GM12878 (cell line): ENCODE measurements at regions not wholly inside any gene's neighbourhood (a gene's known extent, or its start where the extent isn't known, plus 50 kb on each side); places are given as distances from the start of the nearest gene placed in this dataset.
"Not testable (repeated sequence)": the region's sequence is repeated elsewhere in the genome, so short reads cannot be mapped to it uniquely, and the experiment has no call there.

Experiments
- ATAC-seq: fragments of 200-7000 bp; cut with Tn5 transposase; 3 replicates; pipeline ENCODE4 v1.9.1; 2020; ENCODE audit warnings: mild to moderate bottlenecking, moderate library complexity
- BruUV-seq: library from RNA; stranded (reverse); fragments of 400-500 nt; replicated peaks from 2 replicates; lab custom pipeline; 2021; lab: Mats Ljungman, UMichigan
- CTCF ChIA-PET: fragments of 300-600 bp; sonication (Branson Sonifier 250); formaldehyde crosslinking; extraction: SDS; loops from one replicate; lab custom pipeline; 2021; ENCODE audit warnings: inconsistent platforms; lab: Yijun Ruan, JAX
- POLR2A ChIA-PET: fragments of 350-600 bp; formaldehyde crosslinking; extraction: SDS; loops from one replicate; lab custom pipeline; 2021; ENCODE audit warnings: inconsistent platforms; lab: Charles Lee
- RAD21 ChIA-PET: fragments of 300-600 bp; sonication (Branson Sonifier 250); formaldehyde crosslinking; loops from one replicate; lab custom pipeline; 2023; ENCODE audit warnings: antibody characterized with exemption; ENCODE audit not compliant: unreplicated experiment; lab: Charles Lee
- SMC1A ChIA-PET: fragments of 300-600 bp; sonication (Branson Sonifier 250); formaldehyde crosslinking; loops from one replicate; lab custom pipeline; 2023; ENCODE audit not compliant: unreplicated experiment, uncharacterized antibody; lab: Charles Lee
- DNase-seq: peaks from one replicate; pipeline ENCODE4 v3.0.0-alpha.2; 2011; ENCODE audit warnings: low read depth, low spot score
- FAIRE-seq: peaks from 3 replicates; lab custom pipeline; 2011; peaks lifted over from hg19 to GRCh38; lab: Jason Lieb, UNC
- H2AFZ ChIP-seq: 2 replicates; pipeline ENCODE4 v1.6.0; 2011; ENCODE audit warnings: low read depth, low read length, control low read depth; ENCODE audit not compliant: control insufficient read depth
- H3K27ac ChIP-seq: 2 replicates; pipeline ENCODE4 v1.5.1; 2011; ENCODE audit warnings: control low read depth; ENCODE audit not compliant: control insufficient read depth, insufficient read depth
- H3K27me3 ChIP-seq, 2 experiments: replicated peaks in 1 of 2; 2 replicates each; pipeline versions ENCODE4 v1.6.0 to v1.6.1; 2011; ENCODE audit warnings: low read length in 1 of 2; ENCODE audit not compliant: control insufficient read depth in 2 of 2, insufficient read depth in 2 of 2
- H3K36me3 ChIP-seq, 2 experiments: 2 replicates each; pipeline ENCODE4 v1.5.1; 2011; ENCODE audit warnings: low read length in 1 of 2; ENCODE audit not compliant: control insufficient read depth in 2 of 2, insufficient read depth in 2 of 2
- H3K4me1 ChIP-seq: 2 replicates; pipeline ENCODE4 v1.6.1; 2011; ENCODE audit warnings: mild to moderate bottlenecking, low read length, moderate library complexity, mixed read lengths; ENCODE audit not compliant: control insufficient read depth, insufficient read depth
- H3K4me2 ChIP-seq: 2 replicates; pipeline ENCODE4 v1.6.0; 2011; ENCODE audit warnings: control low read depth; ENCODE audit not compliant: control insufficient read depth, insufficient read depth
- H3K4me3 ChIP-seq: fragments of 200-600 bp; sonication (generic); 2 replicates; pipeline ENCODE4 v1.5.1; 2016
- H3K79me2 ChIP-seq: 2 replicates; pipeline ENCODE4 v1.6.0; 2011; ENCODE audit warnings: low read length; ENCODE audit not compliant: control insufficient read depth, insufficient read depth
- H3K9ac ChIP-seq: 2 replicates; pipeline ENCODE4 v1.8.0; 2011; ENCODE audit warnings: low read length, control low read depth, mixed read lengths; ENCODE audit not compliant: control insufficient read depth, insufficient read depth
- H3K9me3 ChIP-seq: replicated peaks from 3 replicates; pipeline ENCODE4 v1.5.1; 2011; ENCODE audit warnings: mild to moderate bottlenecking, low read length; ENCODE audit not compliant: control insufficient read depth, insufficient read depth
- H4K20me1 ChIP-seq: 2 replicates; pipeline ENCODE4 v1.6.0; 2011; ENCODE audit not compliant: control insufficient read depth, insufficient read depth
- POLR2AphosphoS5 ChIP-seq: IDR thresholded peaks from 2 replicates; pipeline ENCODE4 v1.6.1; 2011; ENCODE audit warnings: mild to moderate bottlenecking, low read length, inconsistent platforms
- TCF7 ChIP-seq: IDR thresholded peaks from 2 replicates; pipeline ENCODE4 v1.6.1; 2014; ENCODE audit warnings: antibody characterized with exemption, borderline replicate concordance
- WGBS: methylation state at CpG from one replicate; pipeline ENCODE4 v1.1.6; 2016; ENCODE audit warnings: low lambda C conversion rate; ENCODE audit not compliant: insufficient replicate concordance, insufficient coverage; ENCODE audit errors: missing lambda C conversion rate; 5-methylcytosine and 5-hydroxymethylcytosine counted together
- in situ Hi-C: fragments of 300-500 bp; cut with MboI; formaldehyde crosslinking; loops from 9 replicates; pipeline ENCODE4 v1.14.3; 2018; ENCODE audit warnings: mixed read lengths
- intact Hi-C: fragments of 100-400 bp; cut with micrococcal nuclease; formaldehyde crosslinking; loops from one replicate; pipeline ENCODE4 v1.14.2; 2022; ENCODE audit not compliant: unreplicated experiment

- ChIA-PET CTCF (interaction anchor here (0.8 to 1.2 kb wide), 4 partner anchors 9 to 200 kb away, joined by 3 to 4 read pairs (median 4); no protein-coding TSS in a partner anchor), SMC1A (interaction anchor here (1.4 kb wide), 1 partner anchor 182 kb away, joined by 4 read pairs; no protein-coding TSS in a partner anchor), RAD21 (no interaction called here), POLR2A (interaction anchor here (0.7 kb wide), 1 partner anchor 128 kb away, joined by 3 read pairs; no protein-coding TSS in a partner anchor)
- TF ChIP-seq TCF7 (no peak), POLR2AphosphoS5 (no peak)
- Histone ChIP-seq H2AFZ (no peak overlapping the region), H3K27me3 (no peaks in the 10 kb centered on the region), H3K79me2 (no peaks in the 10 kb centered on the region), H3K4me3 (no peak overlapping the region), H3K4me2 (no peak overlapping the region), H3K9ac (no peak overlapping the region), H3K4me1 (no peaks in the 10 kb centered on the region; the same call in 1 of the 2 replicates), H3K27ac (no peak overlapping the region), H4K20me1 (no peaks in the 10 kb centered on the region; the same call in 1 of the 2 replicates), H3K9me3 (no peaks in the 10 kb centered on the region), H3K36me3 (no peaks in the 10 kb centered on the region)
- DNase-seq: no peak
- WGBS: 76% methylated on average over 5 of the region's 5 CpGs
- in situ Hi-C loops (loop anchor here (25.0 kb wide), 1 partner anchor 601 kb away; no protein-coding TSS in a partner anchor), intact Hi-C loops (no loop called here)
- ATAC-seq: no peak
- no TSS peak for BruUV-seq
- no peak for FAIRE-seq
Observed at GRCh38 chr1:200288226-200288625, 121.6 kb downstream of the ZNF281 start.

GRCh38 chr1:200284236-200284635, 125.6 kb downstream of the ZNF281 start:
- H3K27ac ChIP-seq, H3K4me3 ChIP-seq, BruUV-seq, ATAC-seq, H3K9ac ChIP-seq, FAIRE-seq, intact Hi-C loops, H4K20me1 ChIP-seq, H3K9me3 ChIP-seq, H3K79me2 ChIP-seq, POLR2A ChIA-PET, DNase-seq, H3K27me3 ChIP-seq, H3K36me3 ChIP-seq, H3K4me1 ChIP-seq, H2AFZ ChIP-seq, H3K4me2 ChIP-seq: not testable (repeated sequence)
- 87% methylated on average over 5 of the region's 5 CpGs for WGBS
- ChIA-PET RAD21 (interaction anchor here (1.7 kb wide), 1 partner anchor 22 kb away, joined by 3 read pairs; no protein-coding TSS in a partner anchor), CTCF (interaction anchor here (0.6 to 0.9 kb wide), 3 partner anchors 21 to 204 kb away, joined by 3 to 4 read pairs (median 3); no protein-coding TSS in a partner anchor), SMC1A (interaction anchor here (0.9 to 5.5 kb wide), 3 partner anchors 9 to 759 kb away, joined by 3 to 34 read pairs (median 4); no protein-coding TSS in a partner anchor)
- in situ Hi-C loops: loop anchor here (5.0 to 25.0 kb wide), 2 partner anchors 198 to 597 kb away; no protein-coding TSS in a partner anchor
